ENCODE measurements at regions not wholly inside any gene's neighbourhood (a gene's known extent, or its start where the extent isn't known, plus 50 kb on each side); places are given as distances from the start of the nearest gene placed in this dataset.

DNA sequence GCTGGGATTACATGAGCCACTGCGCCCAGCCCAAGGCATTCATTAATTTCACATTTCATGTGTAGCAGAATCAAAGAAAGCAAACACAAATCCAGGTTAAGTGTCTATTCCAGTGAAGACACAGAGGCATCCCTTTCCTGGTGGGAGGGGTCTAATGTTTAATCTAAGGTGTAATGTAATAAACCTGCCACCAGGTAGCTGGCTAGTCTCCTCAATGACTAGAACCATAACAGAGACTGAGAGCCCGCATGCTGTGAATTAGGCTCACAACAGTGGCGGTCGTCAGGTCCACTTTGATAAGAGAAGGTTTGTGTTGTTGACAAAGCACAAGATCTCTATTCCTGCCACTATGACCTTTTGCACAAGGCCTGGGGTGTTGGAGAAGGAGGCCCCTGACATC is 64.2 kb upstream of the ADA2 start:
- Histone ChIP-seq H4K8ac (replicated peaks; ENCODE audit: insufficient read length, low read depth, low read length) (no peak overlapping the region), H2BK20ac (ENCODE audit: low read depth, low read length, poor library complexity, severe bottlenecking) (no peak overlapping the region), H2BK120ac (ENCODE audit: low read depth, low read length, poor library complexity, severe bottlenecking) (no peak overlapping the region), H2BK5ac (ENCODE audit: insufficient read length, low read length) (no peak overlapping the region), H3K56ac (ENCODE audit: insufficient read length, low read depth, low read length) (no peak overlapping the region), H3K27me3 (ENCODE audit: insufficient read depth, low read length) (no peaks in the 10 kb centered on the region), H4K5ac (ENCODE audit: insufficient read length, low read depth, low read length) (no peak overlapping the region), H3T11ph (ENCODE audit: low read length) (no peak overlapping the region), H3K4me2 (ENCODE audit: insufficient read depth, insufficient read length, low read length) (no peak overlapping the region), H3K23ac (ENCODE audit: insufficient read length, low read depth, low read length) (no peak overlapping the region), H3K9me3 (ENCODE audit: control insufficient read depth, low read depth, low read length) (no peaks in the 10 kb centered on the region), H2BK12ac (ENCODE audit: insufficient read length, low read depth, low read length) (no peak overlapping the region), H3K14ac (ENCODE audit: insufficient read depth, low read length) (no peak overlapping the region), H3K9ac (ENCODE audit: extremely low read depth, insufficient read length, low read length) (no peak overlapping the region), H3K79me1 (ENCODE audit: insufficient read depth, low read depth, low read length, poor library complexity, severe bottlenecking) (no peaks in the 10 kb centered on the region), H2BK15ac (ENCODE audit: low read depth, low read length) (no peak overlapping the region), H4K20me1 (ENCODE audit: control insufficient read depth, insufficient read depth, insufficient read length) (no peaks in the 10 kb centered on the region), H3K27ac (ENCODE audit: insufficient read length, low read depth, low read length) (no peak overlapping the region), H3K23me2 (ENCODE audit: insufficient read length, low read depth, low read length, poor library complexity, severe bottlenecking) (no peaks in the 10 kb centered on the region), H4K91ac (ENCODE audit: insufficient read length, low read depth, low read length) (no peak overlapping the region), H3K4ac (ENCODE audit: low read depth, low read length) (no peak overlapping the region), H3K79me2 (ENCODE audit: insufficient read depth, low read length) (0 out of 2 replicates have a peak, but pooled peaks cover 2% of the 10 kb centered on the region), H2AFZ (ENCODE audit: low read length) (no peak overlapping the region), H3K18ac (ENCODE audit: insufficient read length, low read depth, low read length) (no peak overlapping the region), H3K4me1 (ENCODE audit: insufficient read depth, low read length) (no peaks in the 10 kb centered on the region; the same call in 1 of the 2 replicates), H2AK5ac (ENCODE audit: insufficient read length, low read length) (no peak overlapping the region)
- peaks cover 7 to 24% of the 10 kb centered on the region in 2 experiments for H3K4me1 Mint-ChIP-seq
- DNase-seq: no peak
- H3K27ac Mint-ChIP-seq: peak overlapping the region in 1 of 3 experiments; percentile 79; a peak in 1 of 7 replicates
- H3K4me3 Mint-ChIP-seq: no peak overlapping the region
- H3K27me3 Mint-ChIP-seq (ENCODE audit: low read depth): peaks cover 2% of the 10 kb centered on the region; the same call in 1 of the 2 replicates
- TF ChIP-seq, protein P1, sequence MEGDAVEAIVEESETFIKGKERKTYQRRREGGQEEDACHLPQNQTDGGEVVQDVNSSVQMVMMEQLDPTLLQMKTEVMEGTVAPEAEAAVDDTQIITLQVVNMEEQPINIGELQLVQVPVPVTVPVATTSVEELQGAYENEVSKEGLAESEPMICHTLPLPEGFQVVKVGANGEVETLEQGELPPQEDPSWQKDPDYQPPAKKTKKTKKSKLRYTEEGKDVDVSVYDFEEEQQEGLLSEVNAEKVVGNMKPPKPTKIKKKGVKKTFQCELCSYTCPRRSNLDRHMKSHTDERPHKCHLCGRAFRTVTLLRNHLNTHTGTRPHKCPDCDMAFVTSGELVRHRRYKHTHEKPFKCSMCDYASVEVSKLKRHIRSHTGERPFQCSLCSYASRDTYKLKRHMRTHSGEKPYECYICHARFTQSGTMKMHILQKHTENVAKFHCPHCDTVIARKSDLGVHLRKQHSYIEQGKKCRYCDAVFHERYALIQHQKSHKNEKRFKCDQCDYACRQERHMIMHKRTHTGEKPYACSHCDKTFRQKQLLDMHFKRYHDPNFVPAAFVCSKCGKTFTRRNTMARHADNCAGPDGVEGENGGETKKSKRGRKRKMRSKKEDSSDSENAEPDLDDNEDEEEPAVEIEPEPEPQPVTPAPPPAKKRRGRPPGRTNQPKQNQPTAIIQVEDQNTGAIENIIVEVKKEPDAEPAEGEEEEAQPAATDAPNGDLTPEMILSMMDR (conservative IDR thresholded peaks at IDR 0.05): peak; percentile 44; the same call in 2 of the 3 replicates
- no CpG with 5 or more reads among the region's 4 CpGs for WGBS (ENCODE audit: extremely low coverage, insufficient read length, low lambda C conversion rate)
- no peaks in the 10 kb centered on the region for H3K36me3 Mint-ChIP-seq (ENCODE audit: insufficient read depth in 1 of 3, low read depth in 3 of 3)
- H3K9me3 Mint-ChIP-seq: no peaks in the 10 kb centered on the region
